ENCODE measurements at regions not wholly inside any gene's neighbourhood (a gene's known extent, or its start where the extent isn't known, plus 50 kb on each side); places are given as distances from the start of the nearest gene placed in this dataset.
A peak's percentile ranks its signal among the peaks of the same experiment; 100 is the strongest.
"Not testable (repeated sequence)": the region's sequence is repeated elsewhere in the genome, so short reads cannot be mapped to it uniquely, and the experiment has no call there.

- Histone ChIP-seq H3K9me3 (no peaks in the 10 kb centered on the region), H3K27me3 (peaks cover 0 to 11% (median 4%) of the 10 kb centered on the region in 4 donors), H3K4me1 (peaks cover 0 to 14% (median 10%) of the 10 kb centered on the region in 4 donors), H3K36me3 (no peaks in the 10 kb centered on the region), H3K27ac (no peak overlapping the region), H3K4me3 (peak overlapping the region in 3 of 4 donors; percentile 3 to 30 (median 15))
- DNase-seq (peak in 1 of 2 donors; percentile 83), ATAC-seq (ENCODE audit: low FRiP score in 2 of 2) (peak in 1 of 2 donors; percentile 36)
- no peak for TF ChIP-seq POLR2A (IDR thresholded peaks at IDR 0.05)
- WGBS, 2 donors, result 4 to 7% methylated on average over 23 to 35 of the region's 66 CpGs
Observed at GRCh38 chr17:77528516-77529327, 388.0 kb downstream of the SEC14L1 start.

GRCh38 chr17:77529328-77529650 lies 388.5 kb downstream of the SEC14L1 start:
- no peak overlapping the region for H3K27ac ChIP-seq
- DNase-seq, result no peak
- peaks cover 0 to 11% (median 4%) of the 10 kb centered on the region in 4 donors for H3K27me3 ChIP-seq
- peak in 1 of 2 donors; percentile 20 for ATAC-seq (ENCODE audit: low FRiP score in 2 of 2)
- H3K4me3 ChIP-seq, result no peak overlapping the region
- peaks cover 0 to 14% (median 10%) of the 10 kb centered on the region in 4 donors for H3K4me1 ChIP-seq
- no peaks in the 10 kb centered on the region for H3K36me3 ChIP-seq
- TF ChIP-seq POLR2A (IDR thresholded peaks at IDR 0.05) (no peak), EP300 (IDR thresholded peaks at IDR 0.05) (no peak), POLR2AphosphoS5 (IDR thresholded peaks at IDR 0.05) (no peak), CTCF (IDR thresholded peaks at IDR 0.05) (no peak)
- WGBS, 2 donors, result 46% methylated on average over 7 of the region's 7 CpGs; no CpG with 5 or more reads in 1 of the 2 donors
- no peaks in the 10 kb centered on the region for H3K9me3 ChIP-seq

- 92 to 94% methylated on average over 9 to 12 of the region's 12 CpGs for WGBS, 2 donors
- ATAC-seq (ENCODE audit: low FRiP score in 2 of 2), result no peak
- Histone ChIP-seq H3K27ac (no peak overlapping the region), H3K36me3 (no peaks in the 10 kb centered on the region), H3K27me3 (peaks cover 0 to 11% (median 4%) of the 10 kb centered on the region in 4 donors), H3K9me3 (no peaks in the 10 kb centered on the region), H3K4me3 (no peak overlapping the region), H3K4me1 (peaks cover 0 to 14% (median 10%) of the 10 kb centered on the region in 4 donors)
- no peak for TF ChIP-seq CTCF (IDR thresholded peaks at IDR 0.05)
- no peak for TF ChIP-seq EP300 (IDR thresholded peaks at IDR 0.05)
- no peak for TF ChIP-seq POLR2A (IDR thresholded peaks at IDR 0.05)
- TF ChIP-seq POLR2AphosphoS5 (IDR thresholded peaks at IDR 0.05), result no peak
- no peak for DNase-seq
Observed at GRCh38 chr17:77530591-77530990, 389.8 kb downstream of the SEC14L1 start.

GRCh38 chr17:77531002-77531401 lies 390.2 kb downstream of the SEC14L1 start:
- DNase-seq (no peak), ATAC-seq (ENCODE audit: low FRiP score in 2 of 2) (no peak)
- WGBS, 2 donors, result 81 to 83% methylated on average over 6 of the region's 6 CpGs
- Histone ChIP-seq H3K4me1 (peaks cover 0 to 14% (median 10%) of the 10 kb centered on the region in 4 donors), H3K36me3 (no peaks in the 10 kb centered on the region), H3K27ac (no peak overlapping the region), H3K9me3 (no peaks in the 10 kb centered on the region), H3K27me3 (peaks cover 0 to 11% (median 4%) of the 10 kb centered on the region in 4 donors), H3K4me3 (no peak overlapping the region)
- TF ChIP-seq CTCF (IDR thresholded peaks at IDR 0.05), result no peak
- TF ChIP-seq POLR2AphosphoS5 (IDR thresholded peaks at IDR 0.05), result no peak
- no peak for TF ChIP-seq EP300 (IDR thresholded peaks at IDR 0.05)
- TF ChIP-seq POLR2A (IDR thresholded peaks at IDR 0.05), result no peak

- 82 to 98% methylated on average over 6 of the region's 6 CpGs for WGBS, 2 donors
- Histone ChIP-seq H3K4me3 (no peak overlapping the region), H3K36me3 (no peaks in the 10 kb centered on the region), H3K27ac (no peak overlapping the region), H3K27me3 (peaks cover 0 to 11% (median 4%) of the 10 kb centered on the region in 4 donors), H3K9me3 (no peaks in the 10 kb centered on the region), H3K4me1 (peaks cover 0 to 14% (median 10%) of the 10 kb centered on the region in 4 donors)
- ATAC-seq (ENCODE audit: low FRiP score in 2 of 2) (no peak), DNase-seq (no peak)
- TF ChIP-seq POLR2A (IDR thresholded peaks at IDR 0.05) (no peak), EP300 (IDR thresholded peaks at IDR 0.05) (no peak), POLR2AphosphoS5 (IDR thresholded peaks at IDR 0.05) (no peak), CTCF (IDR thresholded peaks at IDR 0.05) (no peak)
Observed at GRCh38 chr17:77531641-77532040, 390.9 kb downstream of the SEC14L1 start.

- not testable (repeated sequence) for H3K36me3 ChIP-seq; H3K4me1 ChIP-seq; H3K9me3 ChIP-seq; H3K27ac ChIP-seq; H3K4me3 ChIP-seq; ATAC-seq (ENCODE audit: low FRiP score in 2 of 2); DNase-seq; H3K27me3 ChIP-seq
- WGBS, 2 donors, result 80 to 81% methylated on average over 6 of the region's 6 CpGs
Observed at GRCh38 chr17:77533697-77534096, 392.9 kb downstream of the SEC14L1 start.

Measured in upper lobe of left lung (tissue), 6 donors.